K562 (cell line): ENCODE measurements at regions not wholly inside any gene's neighbourhood (a gene's known extent, or its start where the extent isn't known, plus 50 kb on each side); places are given as distances from the start of the nearest gene placed in this dataset.
A peak's percentile ranks its signal among the peaks of the same experiment; 100 is the strongest.

Experiments
- ATAC-seq: fragments of 200-7000 bp; cut with Tn5 transposase; 3 replicates; pipeline ENCODE4 v1.9.1; 2020; ENCODE audit warnings: moderate library complexity
- BruUV-seq: library from RNA; stranded (reverse); fragments of 400-500 nt; replicated peaks from 2 replicates; lab custom pipeline; 2021; lab: Mats Ljungman, UMichigan
- CTCF ChIA-PET: fragments of 300-600 bp; formaldehyde crosslinking; extraction: SDS; loops from one replicate; lab custom pipeline; 2021; ENCODE audit warnings: low intra/inter-chr PET ratio; lab: Yijun Ruan, JAX
- POLR2A ChIA-PET: fragments of 300-600, 350-650 bp; sonication (Branson Sonifier 250); formaldehyde crosslinking; extraction: SDS; loops from one replicate; lab custom pipeline; 2021; ENCODE audit warnings: antibody characterized with exemption, inconsistent platforms; lab: Yijun Ruan, JAX
- DNase-seq, 4 experiments: peaks; one replicate each; pipeline versions ENCODE4 v3.0.0 to v3.0.0-alpha.2; 2011 to 2018; ENCODE audit warnings: low spot score in 3 of 4, mixed read lengths in 3 of 4; ENCODE audit errors: extremely low read depth in 1 of 4
- FAIRE-seq: peaks from 2 replicates; lab custom pipeline; 2011; peaks lifted over from hg19 to GRCh38; lab: Jason Lieb, UNC
- H2AFZ ChIP-seq: 2 replicates; pipeline ENCODE4 v1.6.0; 2011; ENCODE audit warnings: low read depth, low read length, control low read depth, inconsistent platforms
- H3K27ac ChIP-seq: fragments of 200-600 bp; 3 replicates; pipeline ENCODE4 v1.8.0; 2011; ENCODE audit warnings: low read depth, mild to moderate bottlenecking, control low read depth, inconsistent platforms, low read length, moderate library complexity, mixed read lengths; ENCODE audit errors: extremely low read depth
- H3K27me3 ChIP-seq, 2 experiments: fragments of 300-600 bp in 1 of 2; 2 replicates in 1 of 2; 3 replicates in 1 of 2; pipeline versions ENCODE4 v1.6.0 to v1.8.0; 2011; ENCODE audit warnings: inconsistent platforms in 2 of 2, low read length in 2 of 2, mild to moderate bottlenecking in 1 of 2, mixed read lengths in 1 of 2, moderate library complexity in 1 of 2; ENCODE audit not compliant: control insufficient read depth in 2 of 2, insufficient read depth in 2 of 2
- H3K36me3 ChIP-seq: fragments of 300-600 bp; 3 replicates; pipeline ENCODE4 v1.8.0; 2011; ENCODE audit warnings: mild to moderate bottlenecking, low read length, inconsistent platforms; ENCODE audit not compliant: control insufficient read depth, insufficient read depth
- H3K4me1 ChIP-seq, 2 experiments: fragments of 200-600 bp in 1 of 2; replicated peaks in 1 of 2; 2 replicates in 1 of 2; 3 replicates in 1 of 2; pipeline versions ENCODE4 v1.5.1 to v1.8.0; 2011; ENCODE audit warnings: inconsistent platforms in 2 of 2, low read length in 2 of 2, mild to moderate bottlenecking in 1 of 2, mixed read lengths in 1 of 2, moderate library complexity in 1 of 2; ENCODE audit not compliant: control insufficient read depth in 2 of 2, insufficient read depth in 2 of 2
- H3K4me2 ChIP-seq: 2 replicates; pipeline ENCODE4 v1.6.1; 2011; ENCODE audit warnings: low read length, control low read depth, inconsistent platforms, mixed read lengths; ENCODE audit not compliant: insufficient read depth
- H3K4me3 ChIP-seq: fragments of 200-600 bp; sonication (generic), shearing (Covaris generic); 2 replicates; pipeline ENCODE4 v1.5.1; 2016; ENCODE audit warnings: control low read depth, inconsistent platforms
- H3K79me2 ChIP-seq: fragments of 200-600 bp; 3 replicates; pipeline ENCODE4 v1.8.0; 2011; ENCODE audit warnings: low read length, inconsistent platforms; ENCODE audit not compliant: control insufficient read depth, insufficient read depth
- H3K9ac ChIP-seq, 2 experiments: 2 replicates each; pipeline versions ENCODE4 v1.6.0 to v1.6.1; 2011; ENCODE audit warnings: low read depth in 2 of 2, low read length in 2 of 2, control low read depth in 1 of 2, inconsistent platforms in 1 of 2, mild to moderate bottlenecking in 1 of 2, mixed read lengths in 1 of 2; ENCODE audit not compliant: insufficient read depth in 1 of 2
- H3K9me1 ChIP-seq: one replicate; pipeline ENCODE4 v1.6.0; 2011; ENCODE audit warnings: inconsistent platforms, mild to moderate bottlenecking, low read length, moderate library complexity; ENCODE audit not compliant: control insufficient read depth, insufficient read depth
- H3K9me3 ChIP-seq: replicated peaks from 2 replicates; pipeline ENCODE4 v1.5.1; 2011; ENCODE audit warnings: low read depth, low read length, inconsistent platforms; ENCODE audit not compliant: control insufficient read depth, insufficient read depth
- H4K20me1 ChIP-seq: replicated peaks from 2 replicates; pipeline ENCODE4 v1.6.1; 2011; ENCODE audit warnings: low read length, inconsistent platforms, mixed read lengths; ENCODE audit not compliant: control insufficient read depth, insufficient read depth
- BCOR ChIP-seq: fragments of 450-650 bp; IDR thresholded peaks from 2 replicates; pipeline ENCODE4 v1.6.1; 2016
- FOXK1 ChIP-seq: sonication (generic); formaldehyde crosslinking; IDR thresholded peaks from 2 replicates; pipeline ENCODE4 v1.8.0; 2022; ENCODE audit warnings: missing genetic modification reagents, mild to moderate bottlenecking, borderline replicate concordance
- IRF2 ChIP-seq: sonication (generic); formaldehyde crosslinking; IDR thresholded peaks from 2 replicates; pipeline ENCODE4 v1.8.1; 2022; ENCODE audit warnings: mild to moderate bottlenecking, missing genetic modification reagents
- NFE2 ChIP-seq: IDR thresholded peaks from 2 replicates; pipeline ENCODE4 v1.6.1; 2014; ENCODE audit warnings: antibody characterized with exemption, low read depth
- PURB ChIP-seq: sonication (generic); formaldehyde crosslinking; IDR thresholded peaks from 2 replicates; pipeline ENCODE4 v1.9.0; 2021; ENCODE audit warnings: low read depth, mild to moderate bottlenecking, missing genetic modification reagents
- RBM25 ChIP-seq: fragments of 200-400 bp; formaldehyde crosslinking; IDR thresholded peaks from 2 replicates; pipeline ENCODE4 v1.6.1; 2018; ENCODE audit warnings: low read length, low read depth, moderate library complexity; ENCODE audit not compliant: severe bottlenecking
- RBM34 ChIP-seq: fragments of 200-400 bp; formaldehyde crosslinking; IDR thresholded peaks from 2 replicates; pipeline ENCODE4 v1.6.1; 2018; ENCODE audit warnings: low read length, borderline replicate concordance; ENCODE audit not compliant: insufficient read depth
- TEAD4 ChIP-seq, 2 experiments: sonication (generic) in 1 of 2; formaldehyde crosslinking in 1 of 2; IDR thresholded peaks; 2 replicates each; pipeline versions ENCODE4 v1.6.1 to v1.8.0; 2012 to 2022; ENCODE audit warnings: borderline replicate concordance in 1 of 2, inconsistent platforms in 1 of 2, low read length in 1 of 2, mild to moderate bottlenecking in 1 of 2, missing genetic modification reagents in 1 of 2
- ZFP36 ChIP-seq: fragments of 150-350 bp; IDR thresholded peaks from 2 replicates; pipeline ENCODE4 v1.6.1; 2018; ENCODE audit warnings: low read length, low read depth; ENCODE audit not compliant: partially characterized antibody
- ZNF232 ChIP-seq: sonication (generic); formaldehyde crosslinking; IDR thresholded peaks from 2 replicates; pipeline ENCODE4 v1.8.0; 2022; ENCODE audit warnings: mild to moderate bottlenecking, missing genetic modification reagents
- ZNF384 ChIP-seq: IDR thresholded peaks from 2 replicates; pipeline ENCODE4 v1.6.1; 2012; ENCODE audit warnings: low read depth, low read length, improper control_type of control experiment
- WGBS: fragments of 100-300 bp; shearing (Covaris generic); methylation state at CpG from one replicate; pipeline ENCODE4 v1.1.6; 2016; ENCODE audit warnings: low coverage, mixed read lengths; ENCODE audit not compliant: insufficient coverage; ENCODE audit errors: missing lambda C conversion rate; 5-methylcytosine and 5-hydroxymethylcytosine counted together
- in situ Hi-C: fragments of 300-500 bp; cut with MboI; formaldehyde crosslinking; loops from 4 replicates; pipeline ENCODE4 v1.15.0; 2018; ENCODE audit warnings: inconsistent platforms, mixed read lengths
- intact Hi-C: fragments of 100-400 bp; cut with micrococcal nuclease; formaldehyde crosslinking; loops from 2 replicates; pipeline ENCODE4 v1.14.2; 2022
- TF ChIP-seq, protein P1 (sequence below): sonication (generic); formaldehyde crosslinking; IDR thresholded peaks from 2 replicates; pipeline ENCODE4 v1.8.0; 2022; ENCODE audit warnings: missing genetic modification reagents, mild to moderate bottlenecking, borderline replicate concordance

DNA sequence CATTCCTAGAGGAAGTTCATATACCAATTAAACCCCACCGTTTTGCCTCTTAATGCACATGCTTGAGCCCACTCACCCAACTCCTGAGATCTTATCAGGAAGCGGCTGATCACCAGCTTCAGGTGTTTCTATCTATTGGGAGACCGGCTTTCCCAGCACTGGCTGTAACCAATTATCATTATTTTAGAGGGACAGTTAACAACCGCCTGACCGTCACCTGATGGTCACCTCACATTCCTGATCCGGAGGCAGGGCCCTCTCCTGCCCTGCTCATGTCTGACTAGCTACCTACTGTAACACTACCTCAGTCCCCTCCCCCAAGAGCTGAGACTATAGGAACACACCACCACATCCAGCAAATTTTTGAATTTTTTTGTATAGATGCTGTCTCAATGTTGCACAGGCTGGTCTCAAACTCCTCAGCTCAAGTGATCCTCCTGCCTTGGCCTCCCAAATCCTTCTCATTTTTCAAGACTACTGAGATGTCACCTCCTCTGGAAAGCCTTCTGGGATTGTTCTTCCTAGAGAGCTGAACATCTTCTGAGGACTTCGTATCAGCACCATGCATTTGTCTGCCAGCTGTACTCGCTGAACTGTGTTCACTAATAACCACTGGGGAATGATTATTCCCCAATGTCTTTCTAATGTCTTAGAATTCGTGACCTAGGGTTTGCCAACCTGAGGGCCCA, 84.8 kb downstream of the LSM3 start:
- Histone ChIP-seq H3K27ac (no peak overlapping the region), H3K4me3 (no peak overlapping the region), H3K79me2 (no peaks in the 10 kb centered on the region), H3K9me1 (no peaks in the 10 kb centered on the region), H3K27me3 (no peaks in the 10 kb centered on the region), H3K4me1 (peaks cover 25 to 30% of the 10 kb centered on the region in 2 experiments), H2AFZ (no peak overlapping the region), H3K9ac (no peak overlapping the region), H4K20me1 (no peaks in the 10 kb centered on the region), H3K36me3 (no peaks in the 10 kb centered on the region), H3K9me3 (no peaks in the 10 kb centered on the region; the same call in 1 of the 2 replicates), H3K4me2 (no peak overlapping the region)
- FAIRE-seq (no peak), DNase-seq (no peak), ATAC-seq (no peak)
- BruUV-seq, result no TSS peak
- POLR2A ChIA-PET, result no interaction called here
- CTCF ChIA-PET, result interaction anchor here (6.2 kb wide), 1 partner anchor 198 kb away, joined by 69 read pairs; no protein-coding TSS in a partner anchor
- WGBS, result 70% methylated on average over 9 of the region's 9 CpGs
- in situ Hi-C loops (loop anchor here (5.0 kb wide), 2 partner anchors 61 to 204 kb away; no protein-coding TSS in a partner anchor), intact Hi-C loops (loop anchor here (5.0 to 10.0 kb wide), 4 partner anchors 244 to 659 kb away; no protein-coding TSS in a partner anchor)
- TF ChIP-seq PURB (CRISPR knock-in tag) (no peak), RBM34 (no peak), NFE2 (no peak), ZNF232 (CRISPR knock-in tag) (0 out of 2 replicates have a peak, but pooled peaks have one; percentile 38), ZNF384 (no peak), IRF2 (CRISPR knock-in tag) (no peak), BCOR (0 out of 2 replicates have a peak, but pooled peaks have one; percentile 12), TEAD4 (IDR thresholded peaks at IDR 0.05; ENCODE audit: low read length) (no peak), TEAD4 (CRISPR knock-in tag; IDR thresholded peaks at IDR 0.05; ENCODE audit: borderline replicate concordance) (no peak), ZFP36 (peak; percentile 81), FOXK1 (CRISPR knock-in tag) (no peak), RBM25 (peak; percentile 64)
- TF ChIP-seq, protein P1, sequence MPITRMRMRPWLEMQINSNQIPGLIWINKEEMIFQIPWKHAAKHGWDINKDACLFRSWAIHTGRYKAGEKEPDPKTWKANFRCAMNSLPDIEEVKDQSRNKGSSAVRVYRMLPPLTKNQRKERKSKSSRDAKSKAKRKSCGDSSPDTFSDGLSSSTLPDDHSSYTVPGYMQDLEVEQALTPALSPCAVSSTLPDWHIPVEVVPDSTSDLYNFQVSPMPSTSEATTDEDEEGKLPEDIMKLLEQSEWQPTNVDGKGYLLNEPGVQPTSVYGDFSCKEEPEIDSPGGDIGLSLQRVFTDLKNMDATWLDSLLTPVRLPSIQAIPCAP, result no peak
